A673 (cell line): ENCODE measurements at regions not wholly inside any gene's neighbourhood (a gene's known extent, or its start where the extent isn't known, plus 50 kb on each side); places are given as distances from the start of the nearest gene placed in this dataset.

ENCODE experiments used
- BruUV-seq: library from RNA; stranded (reverse); fragments of 400-500 nt; replicated peaks from 2 replicates; lab custom pipeline; 2021; lab: Mats Ljungman, UMichigan
- CTCF ChIA-PET: fragments of 300-600 bp; sonication (Branson Sonifier 250); formaldehyde crosslinking; loops from one replicate; lab custom pipeline; 2022; ENCODE audit warnings: antibody characterized with exemption; lab: Charles Lee
- POLR2A ChIA-PET: fragments of 300-600 bp; sonication (Branson Sonifier 250); formaldehyde crosslinking; loops from one replicate; lab custom pipeline; 2022; ENCODE audit warnings: antibody characterized with exemption; ENCODE audit not compliant: low non-redundant PET; lab: Charles Lee
- DNase-seq: peaks from one replicate; pipeline ENCODE4 v3.0.0-alpha.2; 2015; ENCODE audit warnings: low spot score
- H3K27ac ChIP-seq: fragments of 200-600 bp; sonication (generic); 2 replicates; pipeline ENCODE4 v1.5.1; 2016; ENCODE audit warnings: mixed run types, low read depth, mild to moderate bottlenecking, mixed read lengths, antibody characterized with exemption, low read length; ENCODE audit not compliant: poor library complexity, severe bottlenecking
- H3K27me3 ChIP-seq: fragments of 200-600 bp; sonication (generic); replicated peaks from 2 replicates; pipeline ENCODE4 v1.6.1; 2017; ENCODE audit warnings: mixed run types, low read depth, mild to moderate bottlenecking, mixed read lengths, antibody characterized with exemption, low read length; ENCODE audit not compliant: insufficient read depth, poor library complexity
- H3K36me3 ChIP-seq: fragments of 200-600 bp; sonication (generic); 2 replicates; pipeline ENCODE4 v1.6.1; 2016; ENCODE audit warnings: mixed run types, mild to moderate bottlenecking, mixed read lengths, antibody characterized with exemption, low read length; ENCODE audit not compliant: insufficient read depth, poor library complexity, severe bottlenecking
- H3K4me1 ChIP-seq: fragments of 200-600 bp; sonication (generic); 2 replicates; pipeline ENCODE4 v1.6.1; 2017; ENCODE audit warnings: mixed run types, mild to moderate bottlenecking, mixed read lengths, antibody characterized with exemption, low read length; ENCODE audit not compliant: insufficient read depth, poor library complexity, severe bottlenecking
- H3K4me3 ChIP-seq: fragments of 200-600 bp; sonication (generic); 2 replicates; pipeline ENCODE4 v1.5.1; 2016; ENCODE audit warnings: low read depth, mixed run types, mild to moderate bottlenecking, mixed read lengths, low read length; ENCODE audit not compliant: poor library complexity, severe bottlenecking
- H3K9me3 ChIP-seq: fragments of 200-600 bp; sonication (generic); 2 replicates; pipeline ENCODE4 v1.6.1; 2016; ENCODE audit warnings: mixed run types, low read depth, mild to moderate bottlenecking, mixed read lengths, antibody characterized with exemption, low read length; ENCODE audit not compliant: poor library complexity, severe bottlenecking
- CTCF ChIP-seq: fragments of 300-800, 200-600 bp; sonication (generic); conservative IDR thresholded peaks from 2 replicates; pipeline ENCODE4 v1.5.1; 2017; ENCODE audit warnings: low read depth, mild to moderate bottlenecking, antibody characterized with exemption, low read length, moderate library complexity, mixed read lengths
- EZH2 ChIP-seq: fragments of 200-600 bp; sonication (generic); IDR thresholded peaks from 2 replicates; pipeline ENCODE4 v1.6.1; 2017; ENCODE audit warnings: borderline replicate concordance, low read depth, mild to moderate bottlenecking, mixed read lengths, antibody characterized with exemption, low read length; ENCODE audit not compliant: poor library complexity, severe bottlenecking
- intact Hi-C: fragments of 100-400 bp; cut with micrococcal nuclease; formaldehyde crosslinking; loops from one replicate; pipeline ENCODE4 v1.10.0; 2022; ENCODE audit not compliant: unreplicated experiment

- Histone ChIP-seq H3K27me3 (peaks cover 6% of the 10 kb centered on the region), H3K4me1 (no peaks in the 10 kb centered on the region), H3K4me3 (no peak overlapping the region), H3K9me3 (no peaks in the 10 kb centered on the region), H3K27ac (no peak overlapping the region), H3K36me3 (no peaks in the 10 kb centered on the region)
- DNase-seq, result no peak
- TF ChIP-seq EZH2 (no peak), CTCF (no peak)
- BruUV-seq, result no TSS peak
- intact Hi-C loops, result no loop called here
- ChIA-PET POLR2A (no interaction called here), CTCF (no interaction called here)
These were observed 155.6 kb downstream of the HS3ST2 start for GRCh38 chr16:22969567-22969966.

GRCh38 chr16:22968931-22969330, 155.0 kb downstream of the HS3ST2 start:
- POLR2A ChIA-PET, result no interaction called here
- DNase-seq, result no peak
- TF ChIP-seq EZH2, result no peak
- no peak for TF ChIP-seq CTCF
- no peaks in the 10 kb centered on the region for H3K9me3 ChIP-seq
- no peak overlapping the region for H3K4me3 ChIP-seq
- no peaks in the 10 kb centered on the region for H3K36me3 ChIP-seq
- H3K4me1 ChIP-seq, result no peaks in the 10 kb centered on the region
- no TSS peak for BruUV-seq
- H3K27me3 ChIP-seq, result peaks cover 6% of the 10 kb centered on the region
- intact Hi-C loops, result no loop called here
- CTCF ChIA-PET, result no interaction called here
- H3K27ac ChIP-seq, result no peak overlapping the region

- no peaks in the 10 kb centered on the region for H3K4me1 ChIP-seq
- H3K9me3 ChIP-seq, result no peaks in the 10 kb centered on the region
- no TSS peak for BruUV-seq
- TF ChIP-seq CTCF, result no peak
- no peak for TF ChIP-seq EZH2
- no peak overlapping the region for H3K4me3 ChIP-seq
- intact Hi-C loops, result no loop called here
- peaks cover 6% of the 10 kb centered on the region for H3K27me3 ChIP-seq
- H3K36me3 ChIP-seq, result no peaks in the 10 kb centered on the region
- no peak overlapping the region for H3K27ac ChIP-seq
- POLR2A ChIA-PET, result no interaction called here
- DNase-seq, result no peak
- CTCF ChIA-PET, result no interaction called here
These were observed 153.6 kb downstream of the HS3ST2 start for GRCh38 chr16:22967521-22968095.
